GM12878 (cell line): ENCODE measurements at regions not wholly inside any gene's neighbourhood (a gene's known extent, or its start where the extent isn't known, plus 50 kb on each side); places are given as distances from the start of the nearest gene placed in this dataset.

Experiments used
- ATAC-seq: fragments of 200-7000 bp; cut with Tn5 transposase; 3 replicates; pipeline ENCODE4 v1.9.1; 2020; ENCODE audit warnings: mild to moderate bottlenecking, moderate library complexity
- BruUV-seq: library from RNA; stranded (reverse); fragments of 400-500 nt; replicated peaks from 2 replicates; lab custom pipeline; 2021; lab: Mats Ljungman, UMichigan
- CTCF ChIA-PET: fragments of 300-600 bp; sonication (Branson Sonifier 250); formaldehyde crosslinking; extraction: SDS; loops from one replicate; lab custom pipeline; 2021; ENCODE audit warnings: inconsistent platforms; lab: Yijun Ruan, JAX
- POLR2A ChIA-PET: fragments of 350-600 bp; formaldehyde crosslinking; extraction: SDS; loops from one replicate; lab custom pipeline; 2021; ENCODE audit warnings: inconsistent platforms; lab: Charles Lee
- RAD21 ChIA-PET: fragments of 300-600 bp; sonication (Branson Sonifier 250); formaldehyde crosslinking; loops from one replicate; lab custom pipeline; 2023; ENCODE audit warnings: antibody characterized with exemption; ENCODE audit not compliant: unreplicated experiment; lab: Charles Lee
- SMC1A ChIA-PET: fragments of 300-600 bp; sonication (Branson Sonifier 250); formaldehyde crosslinking; loops from one replicate; lab custom pipeline; 2023; ENCODE audit not compliant: unreplicated experiment, uncharacterized antibody; lab: Charles Lee
- DNase-seq: peaks from one replicate; pipeline ENCODE4 v3.0.0-alpha.2; 2011; ENCODE audit warnings: low read depth, low spot score
- FAIRE-seq: peaks from 3 replicates; lab custom pipeline; 2011; peaks lifted over from hg19 to GRCh38; lab: Jason Lieb, UNC
- H2AFZ ChIP-seq: 2 replicates; pipeline ENCODE4 v1.6.0; 2011; ENCODE audit warnings: low read depth, low read length, control low read depth; ENCODE audit not compliant: control insufficient read depth
- H3K27ac ChIP-seq: 2 replicates; pipeline ENCODE4 v1.5.1; 2011; ENCODE audit warnings: control low read depth; ENCODE audit not compliant: control insufficient read depth, insufficient read depth
- H3K27me3 ChIP-seq, 2 experiments: replicated peaks in 1 of 2; 2 replicates each; pipeline versions ENCODE4 v1.6.0 to v1.6.1; 2011; ENCODE audit warnings: low read length in 1 of 2; ENCODE audit not compliant: control insufficient read depth in 2 of 2, insufficient read depth in 2 of 2
- H3K36me3 ChIP-seq, 2 experiments: 2 replicates each; pipeline ENCODE4 v1.5.1; 2011; ENCODE audit warnings: low read length in 1 of 2; ENCODE audit not compliant: control insufficient read depth in 2 of 2, insufficient read depth in 2 of 2
- H3K4me1 ChIP-seq: 2 replicates; pipeline ENCODE4 v1.6.1; 2011; ENCODE audit warnings: mild to moderate bottlenecking, low read length, moderate library complexity, mixed read lengths; ENCODE audit not compliant: control insufficient read depth, insufficient read depth
- H3K4me2 ChIP-seq: 2 replicates; pipeline ENCODE4 v1.6.0; 2011; ENCODE audit warnings: control low read depth; ENCODE audit not compliant: control insufficient read depth, insufficient read depth
- H3K4me3 ChIP-seq: fragments of 200-600 bp; sonication (generic); 2 replicates; pipeline ENCODE4 v1.5.1; 2016
- H3K79me2 ChIP-seq: 2 replicates; pipeline ENCODE4 v1.6.0; 2011; ENCODE audit warnings: low read length; ENCODE audit not compliant: control insufficient read depth, insufficient read depth
- H3K9ac ChIP-seq: 2 replicates; pipeline ENCODE4 v1.8.0; 2011; ENCODE audit warnings: low read length, control low read depth, mixed read lengths; ENCODE audit not compliant: control insufficient read depth, insufficient read depth
- H3K9me3 ChIP-seq: replicated peaks from 3 replicates; pipeline ENCODE4 v1.5.1; 2011; ENCODE audit warnings: mild to moderate bottlenecking, low read length; ENCODE audit not compliant: control insufficient read depth, insufficient read depth
- H4K20me1 ChIP-seq: 2 replicates; pipeline ENCODE4 v1.6.0; 2011; ENCODE audit not compliant: control insufficient read depth, insufficient read depth
- GATAD2B ChIP-seq: fragments of 450-650 bp; conservative IDR thresholded peaks from 2 replicates; pipeline ENCODE4 v1.6.1; 2017; ENCODE audit warnings: low read depth, mild to moderate bottlenecking, moderate library complexity
- KLF5 ChIP-seq: fragments of 450-650 bp; IDR thresholded peaks from 2 replicates; pipeline ENCODE4 v1.6.1; 2014; ENCODE audit warnings: mild to moderate bottlenecking; ENCODE audit not compliant: partially characterized antibody
- NFXL1 ChIP-seq: fragments of 450-650 bp; IDR thresholded peaks from 2 replicates; pipeline ENCODE4 v1.6.1; 2017; ENCODE audit warnings: antibody characterized with exemption, mild to moderate bottlenecking, borderline replicate concordance
- NFYB ChIP-seq: IDR thresholded peaks from 2 replicates; pipeline ENCODE4 v1.6.1; 2011; ENCODE audit warnings: low read depth, mild to moderate bottlenecking, low read length, improper control_type of control experiment, moderate library complexity; ENCODE audit not compliant: insufficient read depth
- SREBF1 ChIP-seq: IDR thresholded peaks from 2 replicates; pipeline ENCODE4 v1.6.1; 2012; ENCODE audit warnings: mild to moderate bottlenecking, low read length
- TCF3 ChIP-seq: IDR thresholded peaks from 2 replicates; pipeline ENCODE4 v1.6.1; 2012; ENCODE audit warnings: low read depth, mild to moderate bottlenecking, low read length, borderline replicate concordance; ENCODE audit not compliant: insufficient read depth
- ZNF207 ChIP-seq: fragments of 450-650 bp; IDR thresholded peaks from 2 replicates; pipeline ENCODE4 v1.6.1; 2014; ENCODE audit warnings: antibody characterized with exemption, mild to moderate bottlenecking, borderline replicate concordance
- ZNF24 ChIP-seq: fragments of 450-650 bp; IDR thresholded peaks from 2 replicates; pipeline ENCODE4 v1.6.1; 2017; ENCODE audit warnings: antibody characterized with exemption, mild to moderate bottlenecking
- ZNF274 ChIP-seq: IDR thresholded peaks from one replicate; pipeline ENCODE4 v1.8.0; 2011; ENCODE audit not compliant: insufficient read length, insufficient read depth
- ZNF592 ChIP-seq: fragments of 450-650 bp; IDR thresholded peaks from 2 replicates; pipeline ENCODE4 v1.6.1; 2017; ENCODE audit warnings: mild to moderate bottlenecking, moderate library complexity
- WGBS: methylation state at CpG from one replicate; pipeline ENCODE4 v1.1.6; 2016; ENCODE audit warnings: low lambda C conversion rate; ENCODE audit not compliant: insufficient replicate concordance, insufficient coverage; ENCODE audit errors: missing lambda C conversion rate; 5-methylcytosine and 5-hydroxymethylcytosine counted together
- in situ Hi-C: fragments of 300-500 bp; cut with MboI; formaldehyde crosslinking; loops from 9 replicates; pipeline ENCODE4 v1.14.3; 2018; ENCODE audit warnings: mixed read lengths
- intact Hi-C: fragments of 100-400 bp; cut with micrococcal nuclease; formaldehyde crosslinking; loops from one replicate; pipeline ENCODE4 v1.14.2; 2022; ENCODE audit not compliant: unreplicated experiment
- TF ChIP-seq, protein P1 (sequence below): fragments of 450-650 bp; conservative IDR thresholded peaks from 2 replicates; pipeline ENCODE4 v1.6.1; 2017; ENCODE audit warnings: mild to moderate bottlenecking, moderate library complexity
- TF ChIP-seq, protein P2 (sequence below): IDR thresholded peaks from 2 replicates; pipeline ENCODE4 v1.6.1; 2012; ENCODE audit warnings: low read depth, low read length, improper control_type of control experiment

DNA sequence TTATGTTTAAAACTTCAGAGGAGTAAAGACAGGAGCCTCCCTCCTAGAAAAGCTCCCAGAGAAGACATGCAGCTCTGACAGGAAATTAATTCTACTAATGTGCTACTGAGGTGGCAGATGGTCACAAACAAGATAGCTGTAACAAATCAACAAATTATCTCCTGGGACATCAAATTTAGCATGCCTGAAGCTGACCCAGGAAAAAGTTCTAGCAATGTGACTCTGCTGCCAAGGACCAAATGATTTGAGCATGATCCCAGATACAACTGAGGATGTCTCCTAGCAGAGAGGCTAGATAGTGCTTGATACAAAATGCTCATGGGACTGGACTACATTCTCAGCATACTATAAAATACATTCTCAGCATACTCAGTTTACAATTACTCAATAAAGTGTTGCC, 413.5 kb upstream of the SMC2 start:
- SMC1A ChIA-PET: no interaction called here
- TF ChIP-seq ZNF207: no peak
- Histone ChIP-seq H3K4me3 (no peak overlapping the region), H3K9me3 (no peaks in the 10 kb centered on the region), H3K27me3 (no peaks in the 10 kb centered on the region), H3K27ac (no peak overlapping the region), H3K36me3 (no peaks in the 10 kb centered on the region), H3K79me2 (no peaks in the 10 kb centered on the region), H2AFZ (no peak overlapping the region), H4K20me1 (no peaks in the 10 kb centered on the region), H3K9ac (no peak overlapping the region), H3K4me1 (no peaks in the 10 kb centered on the region), H3K4me2 (no peak overlapping the region)
- BruUV-seq: no TSS peak
- CTCF ChIA-PET: no interaction called here
- in situ Hi-C loops: no loop called here
- intact Hi-C loops: no loop called here
- RAD21 ChIA-PET: no interaction called here
- no peak for FAIRE-seq
- POLR2A ChIA-PET: no interaction called here
- DNase-seq: no peak
- no peak for ATAC-seq

- Histone ChIP-seq H3K27ac (no peak overlapping the region), H3K4me3 (no peak overlapping the region), H3K9me3 (no peaks in the 10 kb centered on the region), H3K79me2 (no peaks in the 10 kb centered on the region), H2AFZ (no peak overlapping the region), H4K20me1 (no peaks in the 10 kb centered on the region), H3K9ac (no peak overlapping the region), H3K4me1 (no peaks in the 10 kb centered on the region), H3K4me2 (no peak overlapping the region), H3K36me3 (no peaks in the 10 kb centered on the region), H3K27me3 (no peaks in the 10 kb centered on the region)
- ATAC-seq (no peak), DNase-seq (no peak), FAIRE-seq (no peak)
- POLR2A ChIA-PET: no interaction called here
- BruUV-seq: no TSS peak
- SMC1A ChIA-PET: no interaction called here
- in situ Hi-C loops: no loop called here
- RAD21 ChIA-PET: no interaction called here
- intact Hi-C loops: no loop called here
- CTCF ChIA-PET: no interaction called here
- WGBS: 14% methylated on average over 6 of the region's 6 CpGs
- no peak for TF ChIP-seq TCF3
- no peak for TF ChIP-seq KLF5
- no peak for TF ChIP-seq ZNF592
- no peak for TF ChIP-seq NFYB
- TF ChIP-seq, protein P1, sequence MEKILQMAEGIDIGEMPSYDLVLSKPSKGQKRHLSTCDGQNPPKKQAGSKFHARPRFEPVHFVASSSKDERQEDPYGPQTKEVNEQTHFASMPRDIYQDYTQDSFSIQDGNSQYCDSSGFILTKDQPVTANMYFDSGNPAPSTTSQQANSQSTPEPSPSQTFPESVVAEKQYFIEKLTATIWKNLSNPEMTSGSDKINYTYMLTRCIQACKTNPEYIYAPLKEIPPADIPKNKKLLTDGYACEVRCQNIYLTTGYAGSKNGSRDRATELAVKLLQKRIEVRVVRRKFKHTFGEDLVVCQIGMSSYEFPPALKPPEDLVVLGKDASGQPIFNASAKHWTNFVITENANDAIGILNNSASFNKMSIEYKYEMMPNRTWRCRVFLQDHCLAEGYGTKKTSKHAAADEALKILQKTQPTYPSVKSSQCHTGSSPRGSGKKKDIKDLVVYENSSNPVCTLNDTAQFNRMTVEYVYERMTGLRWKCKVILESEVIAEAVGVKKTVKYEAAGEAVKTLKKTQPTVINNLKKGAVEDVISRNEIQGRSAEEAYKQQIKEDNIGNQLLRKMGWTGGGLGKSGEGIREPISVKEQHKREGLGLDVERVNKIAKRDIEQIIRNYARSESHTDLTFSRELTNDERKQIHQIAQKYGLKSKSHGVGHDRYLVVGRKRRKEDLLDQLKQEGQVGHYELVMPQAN: no peak
- TF ChIP-seq GATAD2B: no peak
- no peak for TF ChIP-seq ZNF24
- no peak for TF ChIP-seq NFXL1
- no peak for TF ChIP-seq ZNF274
- no peak for TF ChIP-seq SREBF1
- TF ChIP-seq, protein P2, sequence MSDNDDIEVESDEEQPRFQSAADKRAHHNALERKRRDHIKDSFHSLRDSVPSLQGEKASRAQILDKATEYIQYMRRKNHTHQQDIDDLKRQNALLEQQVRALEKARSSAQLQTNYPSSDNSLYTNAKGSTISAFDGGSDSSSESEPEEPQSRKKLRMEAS: no peak
Observed at GRCh38 chr9:103681435-103681834, 412.7 kb upstream of the SMC2 start.
